Fibroblast of lung (primary cell): ENCODE measurements at regions not wholly inside any gene's neighbourhood (a gene's known extent, or its start where the extent isn't known, plus 50 kb on each side); places are given as distances from the start of the nearest gene placed in this dataset.

Experiments used
- DNase-seq, 2 donors: peaks; one replicate each; pipeline versions ENCODE4 v3.0.0 to v3.0.0-alpha.2; 2010; ENCODE audit warnings: low read depth in 2 of 2
- H2AFZ ChIP-seq: 2 replicates; pipeline ENCODE4 v1.5.1; 2012; ENCODE audit warnings: low read length, control low read depth, inconsistent platforms
- H3K27ac ChIP-seq: 2 replicates; pipeline ENCODE4 v1.5.1; 2011; ENCODE audit warnings: low read length, control low read depth; ENCODE audit not compliant: insufficient read depth
- H3K27me3 ChIP-seq: 2 replicates; pipeline ENCODE4 v1.5.1; 2011; ENCODE audit warnings: mild to moderate bottlenecking, low read length; ENCODE audit not compliant: control insufficient read depth, insufficient read depth
- H3K36me3 ChIP-seq: 2 replicates; pipeline ENCODE4 v1.5.1; 2011; ENCODE audit warnings: low read length; ENCODE audit not compliant: control insufficient read depth, insufficient read depth
- H3K4me1 ChIP-seq: 2 replicates; pipeline ENCODE4 v1.5.1; 2011; ENCODE audit warnings: low read length; ENCODE audit not compliant: control insufficient read depth, insufficient read depth; ENCODE audit errors: extremely low read depth
- H3K4me2 ChIP-seq: 2 replicates; pipeline ENCODE4 v1.5.1; 2011; ENCODE audit warnings: low read length, control low read depth; ENCODE audit not compliant: insufficient read depth; ENCODE audit errors: extremely low read depth
- H3K4me3 ChIP-seq, 4 experiments: fragments of 200-600 bp in 1 of 4; sonication (generic) in 1 of 4; replicated peaks in 1 of 4; 2 replicates each; pipeline ENCODE4 v1.5.1; 2011 to 2016; ENCODE audit warnings: low read length in 4 of 4, low read depth in 3 of 4, mild to moderate bottlenecking in 3 of 4, control low read depth in 2 of 4, inconsistent platforms in 1 of 4, mixed read lengths in 1 of 4; ENCODE audit not compliant: insufficient read depth in 1 of 4; ENCODE audit errors: control extremely low read depth in 1 of 4
- H3K79me2 ChIP-seq: 2 replicates; pipeline ENCODE4 v1.5.1; 2012; ENCODE audit warnings: mild to moderate bottlenecking, low read length, inconsistent platforms; ENCODE audit not compliant: control insufficient read depth, insufficient read depth
- H3K9ac ChIP-seq: 2 replicates; pipeline ENCODE4 v1.5.1; 2011; ENCODE audit warnings: mild to moderate bottlenecking, low read length, control low read depth; ENCODE audit not compliant: insufficient read depth
- H3K9me3 ChIP-seq: 2 replicates; pipeline ENCODE4 v1.5.1; 2012; ENCODE audit warnings: low read depth, low read length; ENCODE audit not compliant: control insufficient read depth, insufficient read depth
- H4K20me1 ChIP-seq: 2 replicates; pipeline ENCODE4 v1.5.1; 2011; ENCODE audit warnings: low read length; ENCODE audit not compliant: control insufficient read depth, insufficient read depth; ENCODE audit errors: extremely low read depth
- CTCF ChIP-seq, 2 donors: IDR thresholded peaks in 1 of 2; conservative IDR thresholded peaks in 1 of 2; 1 replicate in 1 of 2; 2 replicates in 1 of 2; pipeline ENCODE4 v1.5.1; 2011 to 2012; ENCODE audit warnings: low read length in 2 of 2, control low read depth in 1 of 2, inconsistent platforms in 1 of 2, low read depth in 1 of 2, mild to moderate bottlenecking in 1 of 2
- EZH2 ChIP-seq: IDR thresholded peaks from 2 replicates; pipeline ENCODE4 v1.5.1; 2012; ENCODE audit warnings: low read length, control low read depth, mild to moderate bottlenecking; ENCODE audit errors: missing control alignments

- Histone ChIP-seq H3K9ac (no peak overlapping the region), H3K79me2 (no peaks in the 10 kb centered on the region), H3K4me3 (no peak overlapping the region), H3K9me3 (no peaks in the 10 kb centered on the region), H3K27me3 (no peaks in the 10 kb centered on the region), H3K27ac (no peak overlapping the region), H3K36me3 (no peaks in the 10 kb centered on the region), H3K4me2 (no peak overlapping the region), H4K20me1 (no peaks in the 10 kb centered on the region), H3K4me1 (peaks cover 4% of the 10 kb centered on the region), H2AFZ (peak overlapping the region; percentile 47)
- TF ChIP-seq EZH2 (no peak), CTCF (conservative IDR thresholded peaks at IDR 0.05 in 1 of 2, IDR thresholded peaks at IDR 0.05 in 1 of 2; ENCODE audit: low read depth in 1 of 2, low read length in 2 of 2) (no peak)
- no peak for DNase-seq
These were observed 283.8 kb downstream of the MRPL39 start for GRCh38 chr21:25323356-25323949.

GRCh38 chr21:25314247-25314646 is 293.0 kb downstream of the MRPL39 start:
- no peaks in the 10 kb centered on the region for H4K20me1 ChIP-seq
- no peaks in the 10 kb centered on the region for H3K9me3 ChIP-seq
- H3K4me3 ChIP-seq: peak overlapping the region in 1 of 4 experiments; percentile 7
- H3K4me2 ChIP-seq: peak overlapping the region; percentile 8
- no peaks in the 10 kb centered on the region for H3K79me2 ChIP-seq
- H3K27ac ChIP-seq: no peak overlapping the region
- no peaks in the 10 kb centered on the region for H3K27me3 ChIP-seq
- no peak for DNase-seq
- no peaks in the 10 kb centered on the region for H3K4me1 ChIP-seq
- no peak overlapping the region for H3K9ac ChIP-seq
- TF ChIP-seq EZH2: no peak
- TF ChIP-seq CTCF (conservative IDR thresholded peaks at IDR 0.05 in 1 of 2, IDR thresholded peaks at IDR 0.05 in 1 of 2; ENCODE audit: low read depth in 1 of 2, low read length in 2 of 2): no peak
- H2AFZ ChIP-seq: peak overlapping the region; percentile 37
- H3K36me3 ChIP-seq: no peaks in the 10 kb centered on the region

- H3K9me3 ChIP-seq: no peaks in the 10 kb centered on the region
- no peak overlapping the region for H3K9ac ChIP-seq
- H3K79me2 ChIP-seq: no peaks in the 10 kb centered on the region
- no peaks in the 10 kb centered on the region for H3K4me1 ChIP-seq
- H3K4me2 ChIP-seq: peak overlapping the region; percentile 33
- H2AFZ ChIP-seq: peak overlapping the region; percentile 13
- H3K4me3 ChIP-seq: peak overlapping the region in 1 of 4 experiments; percentile 7
- no peaks in the 10 kb centered on the region for H4K20me1 ChIP-seq
- DNase-seq: peak; percentile 42 to 70
- TF ChIP-seq CTCF (conservative IDR thresholded peaks at IDR 0.05 in 1 of 2, IDR thresholded peaks at IDR 0.05 in 1 of 2; ENCODE audit: low read depth in 1 of 2, low read length in 2 of 2) (peak; percentile 44 to 50), EZH2 (no peak)
- no peaks in the 10 kb centered on the region for H3K36me3 ChIP-seq
- no peaks in the 10 kb centered on the region for H3K27me3 ChIP-seq
- H3K27ac ChIP-seq: no peak overlapping the region
These were observed 293.5 kb downstream of the MRPL39 start for GRCh38 chr21:25313829-25314228.
